K562 (cell line): ENCODE measurements at regions not wholly inside any gene's neighbourhood (a gene's known extent, or its start where the extent isn't known, plus 50 kb on each side); places are given as distances from the start of the nearest gene placed in this dataset.

Experiments used
- ATAC-seq: fragments of 200-7000 bp; cut with Tn5 transposase; 3 replicates; pipeline ENCODE4 v1.9.1; 2020; ENCODE audit warnings: moderate library complexity
- BruUV-seq: library from RNA; stranded (reverse); fragments of 400-500 nt; replicated peaks from 2 replicates; lab custom pipeline; 2021; lab: Mats Ljungman, UMichigan
- CTCF ChIA-PET: fragments of 300-600 bp; formaldehyde crosslinking; extraction: SDS; loops from one replicate; lab custom pipeline; 2021; ENCODE audit warnings: low intra/inter-chr PET ratio; lab: Yijun Ruan, JAX
- POLR2A ChIA-PET: fragments of 300-600, 350-650 bp; sonication (Branson Sonifier 250); formaldehyde crosslinking; extraction: SDS; loops from one replicate; lab custom pipeline; 2021; ENCODE audit warnings: antibody characterized with exemption, inconsistent platforms; lab: Yijun Ruan, JAX
- DNase-seq, 4 experiments: peaks; one replicate each; pipeline versions ENCODE4 v3.0.0 to v3.0.0-alpha.2; 2011 to 2018; ENCODE audit warnings: low spot score in 3 of 4, mixed read lengths in 3 of 4; ENCODE audit errors: extremely low read depth in 1 of 4
- FAIRE-seq: peaks from 2 replicates; lab custom pipeline; 2011; peaks lifted over from hg19 to GRCh38; lab: Jason Lieb, UNC
- H2AFZ ChIP-seq: 2 replicates; pipeline ENCODE4 v1.6.0; 2011; ENCODE audit warnings: low read depth, low read length, control low read depth, inconsistent platforms
- H3K27ac ChIP-seq: fragments of 200-600 bp; 3 replicates; pipeline ENCODE4 v1.8.0; 2011; ENCODE audit warnings: low read depth, mild to moderate bottlenecking, control low read depth, inconsistent platforms, low read length, moderate library complexity, mixed read lengths; ENCODE audit errors: extremely low read depth
- H3K27me3 ChIP-seq, 2 experiments: fragments of 300-600 bp in 1 of 2; 2 replicates in 1 of 2; 3 replicates in 1 of 2; pipeline versions ENCODE4 v1.6.0 to v1.8.0; 2011; ENCODE audit warnings: inconsistent platforms in 2 of 2, low read length in 2 of 2, mild to moderate bottlenecking in 1 of 2, mixed read lengths in 1 of 2, moderate library complexity in 1 of 2; ENCODE audit not compliant: control insufficient read depth in 2 of 2, insufficient read depth in 2 of 2
- H3K36me3 ChIP-seq: fragments of 300-600 bp; 3 replicates; pipeline ENCODE4 v1.8.0; 2011; ENCODE audit warnings: mild to moderate bottlenecking, low read length, inconsistent platforms; ENCODE audit not compliant: control insufficient read depth, insufficient read depth
- H3K4me1 ChIP-seq, 2 experiments: fragments of 200-600 bp in 1 of 2; replicated peaks in 1 of 2; 2 replicates in 1 of 2; 3 replicates in 1 of 2; pipeline versions ENCODE4 v1.5.1 to v1.8.0; 2011; ENCODE audit warnings: inconsistent platforms in 2 of 2, low read length in 2 of 2, mild to moderate bottlenecking in 1 of 2, mixed read lengths in 1 of 2, moderate library complexity in 1 of 2; ENCODE audit not compliant: control insufficient read depth in 2 of 2, insufficient read depth in 2 of 2
- H3K4me2 ChIP-seq: 2 replicates; pipeline ENCODE4 v1.6.1; 2011; ENCODE audit warnings: low read length, control low read depth, inconsistent platforms, mixed read lengths; ENCODE audit not compliant: insufficient read depth
- H3K4me3 ChIP-seq: fragments of 200-600 bp; sonication (generic), shearing (Covaris generic); 2 replicates; pipeline ENCODE4 v1.5.1; 2016; ENCODE audit warnings: control low read depth, inconsistent platforms
- H3K79me2 ChIP-seq: fragments of 200-600 bp; 3 replicates; pipeline ENCODE4 v1.8.0; 2011; ENCODE audit warnings: low read length, inconsistent platforms; ENCODE audit not compliant: control insufficient read depth, insufficient read depth
- H3K9ac ChIP-seq, 2 experiments: 2 replicates each; pipeline versions ENCODE4 v1.6.0 to v1.6.1; 2011; ENCODE audit warnings: low read depth in 2 of 2, low read length in 2 of 2, control low read depth in 1 of 2, inconsistent platforms in 1 of 2, mild to moderate bottlenecking in 1 of 2, mixed read lengths in 1 of 2; ENCODE audit not compliant: insufficient read depth in 1 of 2
- H3K9me1 ChIP-seq: one replicate; pipeline ENCODE4 v1.6.0; 2011; ENCODE audit warnings: inconsistent platforms, mild to moderate bottlenecking, low read length, moderate library complexity; ENCODE audit not compliant: control insufficient read depth, insufficient read depth
- H3K9me3 ChIP-seq: replicated peaks from 2 replicates; pipeline ENCODE4 v1.5.1; 2011; ENCODE audit warnings: low read depth, low read length, inconsistent platforms; ENCODE audit not compliant: control insufficient read depth, insufficient read depth
- H4K20me1 ChIP-seq: replicated peaks from 2 replicates; pipeline ENCODE4 v1.6.1; 2011; ENCODE audit warnings: low read length, inconsistent platforms, mixed read lengths; ENCODE audit not compliant: control insufficient read depth, insufficient read depth
- CBX1 ChIP-seq: sonication (generic); IDR thresholded peaks from 2 replicates; pipeline ENCODE4 v1.6.1; 2016; ENCODE audit warnings: antibody characterized with exemption, low read depth, mild to moderate bottlenecking
- ELF1 ChIP-seq: fragments of 200-800 bp; sonication (Bioruptor generic); IDR thresholded peaks from 2 replicates; pipeline ENCODE4 v1.6.1; 2016; ENCODE audit warnings: missing genetic modification characterization, missing compliant biosample characterization
- EWSR1 ChIP-seq: fragments of 450-650 bp; IDR thresholded peaks from 2 replicates; pipeline ENCODE4 v1.6.1; 2018; ENCODE audit warnings: borderline replicate concordance, mild to moderate bottlenecking, low read depth, moderate library complexity; ENCODE audit not compliant: partially characterized antibody
- MTA3 ChIP-seq: fragments of 450-650 bp; formaldehyde crosslinking; IDR thresholded peaks from 2 replicates; pipeline ENCODE4 v1.6.1; 2017; ENCODE audit warnings: mild to moderate bottlenecking, borderline replicate concordance
- MTF1 ChIP-seq: fragments of 250-450 bp; sonication (Bioruptor Pico); IDR thresholded peaks from 2 replicates; pipeline ENCODE4 v1.9.0; 2021; ENCODE audit warnings: moderate library complexity, mild to moderate bottlenecking, inconsistent platforms, borderline replicate concordance
- POLR2AphosphoS5 ChIP-seq: IDR thresholded peaks from 2 replicates; pipeline ENCODE4 v1.6.1; 2011; ENCODE audit warnings: mild to moderate bottlenecking, low read depth, low read length, moderate library complexity; ENCODE audit not compliant: control insufficient read depth, insufficient read depth
- ZEB2 ChIP-seq: fragments of 450-650 bp; IDR thresholded peaks from 2 replicates; pipeline ENCODE4 v1.6.1; 2016
- ZNF668 ChIP-seq: fragments of 250-450 bp; sonication (Bioruptor Pico); IDR thresholded peaks from 2 replicates; pipeline ENCODE4 v1.8.0; 2022; ENCODE audit warnings: mild to moderate bottlenecking, inconsistent platforms
- WGBS: fragments of 100-300 bp; shearing (Covaris generic); methylation state at CpG from one replicate; pipeline ENCODE4 v1.1.6; 2016; ENCODE audit warnings: low coverage, mixed read lengths; ENCODE audit not compliant: insufficient coverage; ENCODE audit errors: missing lambda C conversion rate; 5-methylcytosine and 5-hydroxymethylcytosine counted together
- in situ Hi-C: fragments of 300-500 bp; cut with MboI; formaldehyde crosslinking; loops from 4 replicates; pipeline ENCODE4 v1.15.0; 2018; ENCODE audit warnings: inconsistent platforms, mixed read lengths
- intact Hi-C: fragments of 100-400 bp; cut with micrococcal nuclease; formaldehyde crosslinking; loops from 2 replicates; pipeline ENCODE4 v1.14.2; 2022
- TF ChIP-seq, protein P1 (sequence below): IDR thresholded peaks from 3 replicates; pipeline ENCODE4 v1.6.1; 2011; ENCODE audit warnings: borderline replicate concordance, mild to moderate bottlenecking; ENCODE audit not compliant: insufficient read length, insufficient read depth
- TF ChIP-seq, protein P2 (sequence below): sonication (generic); formaldehyde crosslinking; IDR thresholded peaks from 2 replicates; pipeline ENCODE4 v1.9.0; 2022; ENCODE audit warnings: mild to moderate bottlenecking, missing genetic modification reagents
- TF ChIP-seq, protein P3 (sequence below): fragments of 450-650 bp; IDR thresholded peaks from 2 replicates; pipeline ENCODE4 v1.6.1; 2017; ENCODE audit warnings: mild to moderate bottlenecking, moderate library complexity
- TF ChIP-seq, protein P4 (sequence below), 2 experiments: fragments of 450-650 bp in 1 of 2; sonication (generic) in 1 of 2; formaldehyde crosslinking; conservative IDR thresholded peaks; 2 replicates each; pipeline versions ENCODE4 v1.4.0 to v1.8.1; 2020 to 2022; ENCODE audit warnings: mild to moderate bottlenecking in 1 of 2, missing genetic modification reagents in 1 of 2
- TF ChIP-seq, protein P5 (sequence below): fragments of 250-450 bp; sonication (Bioruptor Pico); IDR thresholded peaks from 2 replicates; pipeline ENCODE4 v1.8.0; 2022; ENCODE audit warnings: moderate library complexity, mild to moderate bottlenecking, inconsistent platforms
- TF ChIP-seq, protein P6 (sequence below), 2 experiments: fragments of 250-450 bp in 1 of 2; fragments of 450-650 bp in 1 of 2; sonication (Bioruptor Pico) in 1 of 2; IDR thresholded peaks; 2 replicates each; pipeline versions ENCODE4 v1.6.1 to v1.8.0; 2016 to 2021; ENCODE audit warnings: mild to moderate bottlenecking in 2 of 2, moderate library complexity in 2 of 2, missing compliant biosample characterization in 1 of 2, missing genetic modification characterization in 1 of 2

DNA sequence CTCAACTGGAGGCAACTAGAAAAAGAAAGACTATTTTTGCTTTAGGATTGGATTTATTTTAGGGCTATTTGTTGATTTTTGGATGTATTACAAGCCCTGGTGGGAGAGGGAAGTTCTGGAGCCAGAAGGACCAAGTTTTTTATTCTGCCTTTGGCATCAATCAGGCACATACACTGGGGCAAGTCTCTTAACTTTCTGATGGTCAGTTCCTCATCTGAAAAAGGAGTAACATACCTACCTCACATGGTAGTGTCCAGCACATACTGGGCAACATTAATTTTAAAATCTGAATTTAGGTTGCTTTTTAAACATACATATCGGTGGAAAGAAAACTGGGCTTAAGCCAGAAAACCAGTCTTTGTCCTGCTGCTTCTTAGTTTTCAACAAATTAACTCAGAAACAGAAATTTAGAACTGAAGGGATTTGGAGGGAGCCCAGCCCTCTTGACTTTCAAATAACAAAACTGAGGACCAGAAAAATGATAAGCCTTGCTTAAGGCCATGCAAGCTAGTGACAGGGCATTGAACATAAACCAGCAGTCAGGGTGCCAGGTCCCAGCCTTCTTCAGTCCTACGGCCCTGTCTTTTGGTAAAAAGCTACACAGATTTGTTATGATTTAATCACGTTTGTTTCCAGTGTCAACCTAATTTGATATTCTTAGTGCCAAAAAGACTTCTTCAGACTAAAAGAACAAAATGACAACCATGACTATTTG is 90.2 kb upstream of the SLC38A2 start:
- BruUV-seq = no TSS peak
- 55% methylated on average over 3 of the region's 3 CpGs for WGBS
- no peak overlapping the region for H3K4me2 ChIP-seq
- H3K27me3 ChIP-seq = no peaks in the 10 kb centered on the region
- H3K9me1 ChIP-seq = no peaks in the 10 kb centered on the region
- in situ Hi-C loops = no loop called here
- H3K4me1 ChIP-seq = peaks cover 0 to 7% of the 10 kb centered on the region in 2 experiments; a peak in 1 of 5 replicates
- no peaks in the 10 kb centered on the region for H3K36me3 ChIP-seq
- H3K4me3 ChIP-seq = no peak overlapping the region
- no peak overlapping the region for H2AFZ ChIP-seq
- ChIA-PET CTCF (interaction anchor here (0.7 kb wide), 1 partner anchor 712 kb away, joined by 3 read pairs; no protein-coding TSS in a partner anchor), POLR2A (no interaction called here)
- no peak overlapping the region for H3K27ac ChIP-seq
- no peaks in the 10 kb centered on the region for H3K79me2 ChIP-seq
- intact Hi-C loops = no loop called here
- H4K20me1 ChIP-seq = no peaks in the 10 kb centered on the region
- TF ChIP-seq, protein P1, sequence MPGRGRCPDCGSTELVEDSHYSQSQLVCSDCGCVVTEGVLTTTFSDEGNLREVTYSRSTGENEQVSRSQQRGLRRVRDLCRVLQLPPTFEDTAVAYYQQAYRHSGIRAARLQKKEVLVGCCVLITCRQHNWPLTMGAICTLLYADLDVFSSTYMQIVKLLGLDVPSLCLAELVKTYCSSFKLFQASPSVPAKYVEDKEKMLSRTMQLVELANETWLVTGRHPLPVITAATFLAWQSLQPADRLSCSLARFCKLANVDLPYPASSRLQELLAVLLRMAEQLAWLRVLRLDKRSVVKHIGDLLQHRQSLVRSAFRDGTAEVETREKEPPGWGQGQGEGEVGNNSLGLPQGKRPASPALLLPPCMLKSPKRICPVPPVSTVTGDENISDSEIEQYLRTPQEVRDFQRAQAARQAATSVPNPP = no peak
- TF ChIP-seq POLR2AphosphoS5 (no peak), CBX1 (no peak), MTF1 (no peak), ELF1 (tag) (no peak), MTA3 (no peak), ZEB2 (no peak), EWSR1 (no peak), ZNF668 (CRISPR knock-in tag) (no peak)
- TF ChIP-seq, protein P2, sequence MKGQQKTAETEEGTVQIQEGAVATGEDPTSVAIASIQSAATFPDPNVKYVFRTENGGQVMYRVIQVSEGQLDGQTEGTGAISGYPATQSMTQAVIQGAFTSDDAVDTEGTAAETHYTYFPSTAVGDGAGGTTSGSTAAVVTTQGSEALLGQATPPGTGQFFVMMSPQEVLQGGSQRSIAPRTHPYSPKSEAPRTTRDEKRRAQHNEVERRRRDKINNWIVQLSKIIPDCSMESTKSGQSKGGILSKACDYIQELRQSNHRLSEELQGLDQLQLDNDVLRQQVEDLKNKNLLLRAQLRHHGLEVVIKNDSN (CRISPR knock-in tag) = no peak
- TF ChIP-seq, protein P3, sequence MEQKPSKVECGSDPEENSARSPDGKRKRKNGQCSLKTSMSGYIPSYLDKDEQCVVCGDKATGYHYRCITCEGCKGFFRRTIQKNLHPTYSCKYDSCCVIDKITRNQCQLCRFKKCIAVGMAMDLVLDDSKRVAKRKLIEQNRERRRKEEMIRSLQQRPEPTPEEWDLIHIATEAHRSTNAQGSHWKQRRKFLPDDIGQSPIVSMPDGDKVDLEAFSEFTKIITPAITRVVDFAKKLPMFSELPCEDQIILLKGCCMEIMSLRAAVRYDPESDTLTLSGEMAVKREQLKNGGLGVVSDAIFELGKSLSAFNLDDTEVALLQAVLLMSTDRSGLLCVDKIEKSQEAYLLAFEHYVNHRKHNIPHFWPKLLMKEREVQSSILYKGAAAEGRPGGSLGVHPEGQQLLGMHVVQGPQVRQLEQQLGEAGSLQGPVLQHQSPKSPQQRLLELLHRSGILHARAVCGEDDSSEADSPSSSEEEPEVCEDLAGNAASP = no peak
- TF ChIP-seq, protein P4, sequence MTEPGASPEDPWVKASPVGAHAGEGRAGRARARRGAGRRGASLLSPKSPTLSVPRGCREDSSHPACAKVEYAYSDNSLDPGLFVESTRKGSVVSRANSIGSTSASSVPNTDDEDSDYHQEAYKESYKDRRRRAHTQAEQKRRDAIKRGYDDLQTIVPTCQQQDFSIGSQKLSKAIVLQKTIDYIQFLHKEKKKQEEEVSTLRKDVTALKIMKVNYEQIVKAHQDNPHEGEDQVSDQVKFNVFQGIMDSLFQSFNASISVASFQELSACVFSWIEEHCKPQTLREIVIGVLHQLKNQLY (CRISPR knock-in tag; conservative IDR thresholded peaks at IDR 0.05) = no peak
- TF ChIP-seq, protein P5, sequence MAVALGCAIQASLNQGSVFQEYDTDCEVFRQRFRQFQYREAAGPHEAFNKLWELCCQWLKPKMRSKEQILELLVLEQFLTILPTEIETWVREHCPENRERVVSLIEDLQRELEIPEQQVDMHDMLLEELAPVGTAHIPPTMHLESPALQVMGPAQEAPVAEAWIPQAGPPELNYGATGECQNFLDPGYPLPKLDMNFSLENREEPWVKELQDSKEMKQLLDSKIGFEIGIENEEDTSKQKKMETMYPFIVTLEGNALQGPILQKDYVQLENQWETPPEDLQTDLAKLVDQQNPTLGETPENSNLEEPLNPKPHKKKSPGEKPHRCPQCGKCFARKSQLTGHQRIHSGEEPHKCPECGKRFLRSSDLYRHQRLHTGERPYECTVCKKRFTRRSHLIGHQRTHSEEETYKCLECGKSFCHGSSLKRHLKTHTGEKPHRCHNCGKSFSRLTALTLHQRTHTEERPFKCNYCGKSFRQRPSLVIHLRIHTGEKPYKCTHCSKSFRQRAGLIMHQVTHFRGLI (CRISPR knock-in tag) = no peak
- TF ChIP-seq, protein P6, sequence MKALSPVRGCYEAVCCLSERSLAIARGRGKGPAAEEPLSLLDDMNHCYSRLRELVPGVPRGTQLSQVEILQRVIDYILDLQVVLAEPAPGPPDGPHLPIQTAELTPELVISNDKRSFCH (CRISPR knock-in tag; IDR thresholded peaks at IDR 0.05) = no peak
- TF ChIP-seq, protein P6 (tag; IDR thresholded peaks at IDR 0.05) = no peak
- no peaks in the 10 kb centered on the region for H3K9me3 ChIP-seq
- FAIRE-seq = no peak
- DNase-seq = no peak
- no peak overlapping the region for H3K9ac ChIP-seq
- no peak for ATAC-seq
